H9 (cell line): ENCODE measurements at regions not wholly inside any gene's neighbourhood (a gene's known extent, or its start where the extent isn't known, plus 50 kb on each side); places are given as distances from the start of the nearest gene placed in this dataset.

Experiments
- DNase-seq: peaks from one replicate; pipeline ENCODE4 v3.0.0-alpha.2; 2017
- H2AFZ ChIP-seq: one replicate; pipeline ENCODE4 v1.6.1; 2013; ENCODE audit warnings: mild to moderate bottlenecking, low read length, control low read depth, moderate library complexity
- H2AK5ac ChIP-seq: 2 replicates; pipeline ENCODE4 v1.6.1; 2013; ENCODE audit warnings: low read length, control low read depth, mixed read lengths; ENCODE audit not compliant: insufficient read length
- H2BK120ac ChIP-seq: one replicate; pipeline ENCODE4 v1.6.1; 2013; ENCODE audit warnings: low read depth, mild to moderate bottlenecking, low read length, control low read depth, inconsistent platforms; ENCODE audit not compliant: poor library complexity, severe bottlenecking
- H2BK12ac ChIP-seq: 2 replicates; pipeline ENCODE4 v1.6.1; 2013; ENCODE audit warnings: low read length, control low read depth, mixed read lengths, low read depth; ENCODE audit not compliant: insufficient read length
- H2BK15ac ChIP-seq: 2 replicates; pipeline ENCODE4 v1.6.1; 2013; ENCODE audit warnings: low read depth, low read length, control low read depth
- H2BK20ac ChIP-seq: one replicate; pipeline ENCODE4 v1.6.1; 2013; ENCODE audit warnings: low read depth, mild to moderate bottlenecking, low read length, control low read depth, inconsistent platforms; ENCODE audit not compliant: poor library complexity, severe bottlenecking
- H2BK5ac ChIP-seq: 2 replicates; pipeline ENCODE4 v1.6.1; 2013; ENCODE audit warnings: low read length, control low read depth, mixed read lengths; ENCODE audit not compliant: insufficient read length
- H3K14ac ChIP-seq: 2 replicates; pipeline ENCODE4 v1.6.1; 2013; ENCODE audit warnings: low read length, control low read depth; ENCODE audit not compliant: insufficient read depth
- H3K18ac ChIP-seq: 2 replicates; pipeline ENCODE4 v1.6.1; 2013; ENCODE audit warnings: low read depth, mild to moderate bottlenecking, mixed read lengths, low read length, control low read depth; ENCODE audit not compliant: insufficient read length
- H3K23ac ChIP-seq: 2 replicates; pipeline ENCODE4 v1.6.1; 2013; ENCODE audit warnings: low read length, control low read depth, mixed read lengths, low read depth; ENCODE audit not compliant: insufficient read length
- H3K23me2 ChIP-seq: 2 replicates; pipeline ENCODE4 v1.6.1; 2013; ENCODE audit warnings: low read depth, mild to moderate bottlenecking, mixed read lengths, low read length, control low read depth; ENCODE audit not compliant: insufficient read length, poor library complexity, severe bottlenecking
- H3K27ac ChIP-seq: 2 replicates; pipeline ENCODE4 v1.5.1; 2013; ENCODE audit warnings: low read length, control low read depth, mixed read lengths, low read depth; ENCODE audit not compliant: insufficient read length
- H3K27me3 ChIP-seq: 2 replicates; pipeline ENCODE4 v1.6.1; 2013; ENCODE audit warnings: low read length, control low read depth, inconsistent platforms; ENCODE audit not compliant: insufficient read depth
- H3K4ac ChIP-seq: 2 replicates; pipeline ENCODE4 v1.6.1; 2013; ENCODE audit warnings: low read depth, mild to moderate bottlenecking, control low read depth, inconsistent platforms, low read length, moderate library complexity
- H3K4me1 ChIP-seq: 2 replicates; pipeline ENCODE4 v1.6.1; 2013; ENCODE audit warnings: low read length, control low read depth, inconsistent platforms; ENCODE audit not compliant: insufficient read depth
- H3K4me2 ChIP-seq: 2 replicates; pipeline ENCODE4 v1.6.1; 2013; ENCODE audit warnings: low read length, control low read depth, mixed read lengths; ENCODE audit not compliant: insufficient read length, insufficient read depth
- H3K56ac ChIP-seq: 2 replicates; pipeline ENCODE4 v1.6.1; 2013; ENCODE audit warnings: low read depth, mild to moderate bottlenecking, mixed read lengths, low read length, control low read depth; ENCODE audit not compliant: insufficient read length
- H3K79me1 ChIP-seq: 2 replicates; pipeline ENCODE4 v1.6.1; 2013; ENCODE audit warnings: low read depth, mild to moderate bottlenecking, moderate library complexity, low read length, control low read depth, inconsistent platforms; ENCODE audit not compliant: insufficient read depth, poor library complexity, severe bottlenecking
- H3K79me2 ChIP-seq: 2 replicates; pipeline ENCODE4 v1.6.1; 2013; ENCODE audit warnings: low read length, control low read depth, inconsistent platforms; ENCODE audit not compliant: insufficient read depth
- H3K9ac ChIP-seq: 2 replicates; pipeline ENCODE4 v1.6.1; 2013; ENCODE audit warnings: low read length, control low read depth, mixed read lengths; ENCODE audit not compliant: insufficient read length; ENCODE audit errors: extremely low read depth
- H3K9me3 ChIP-seq: one replicate; pipeline ENCODE4 v1.6.1; 2013; ENCODE audit warnings: low read depth, low read length, inconsistent platforms; ENCODE audit not compliant: control insufficient read depth
- H3T11ph ChIP-seq: one replicate; pipeline ENCODE4 v1.6.1; 2013; ENCODE audit warnings: mild to moderate bottlenecking, low read length, control low read depth, inconsistent platforms
- H4K20me1 ChIP-seq: one replicate; pipeline ENCODE4 v1.6.1; 2013; ENCODE audit not compliant: control insufficient read depth, insufficient read length, insufficient read depth
- H4K5ac ChIP-seq: 2 replicates; pipeline ENCODE4 v1.6.1; 2013; ENCODE audit warnings: low read depth, mild to moderate bottlenecking, mixed read lengths, low read length, control low read depth; ENCODE audit not compliant: insufficient read length
- H4K8ac ChIP-seq: replicated peaks from 2 replicates; pipeline ENCODE4 v1.6.1; 2013; ENCODE audit warnings: low read length, control low read depth, mixed read lengths, low read depth; ENCODE audit not compliant: insufficient read length
- H4K91ac ChIP-seq: 2 replicates; pipeline ENCODE4 v1.6.1; 2013; ENCODE audit warnings: low read depth, mild to moderate bottlenecking, moderate library complexity, mixed read lengths, low read length, control low read depth; ENCODE audit not compliant: insufficient read length
- H3K27ac Mint-ChIP-seq, 3 experiments: 2 replicates in 2 of 3; 3 replicates in 1 of 3; pipeline ENCODE4 v1.8.0; 2020 to 2021; ENCODE audit warnings: mixed read lengths in 3 of 3, mild to moderate bottlenecking in 1 of 3, moderate library complexity in 1 of 3
- H3K27me3 Mint-ChIP-seq: 2 replicates; pipeline ENCODE4 v1.8.0; 2021; ENCODE audit warnings: low read depth, mild to moderate bottlenecking, moderate library complexity, mixed read lengths
- H3K36me3 Mint-ChIP-seq, 3 experiments: 2 replicates in 2 of 3; 3 replicates in 1 of 3; pipeline ENCODE4 v1.8.0; 2020 to 2021; ENCODE audit warnings: low read depth in 3 of 3, mixed read lengths in 3 of 3; ENCODE audit not compliant: insufficient read depth in 1 of 3
- H3K4me1 Mint-ChIP-seq, 2 experiments: 2 replicates each; pipeline ENCODE4 v1.8.0; 2020; ENCODE audit warnings: mixed read lengths in 2 of 2
- H3K4me3 Mint-ChIP-seq, 2 experiments: 2 replicates in 1 of 2; 3 replicates in 1 of 2; pipeline ENCODE4 v1.8.0; 2020 to 2021; ENCODE audit warnings: mild to moderate bottlenecking in 2 of 2, mixed read lengths in 2 of 2, moderate library complexity in 1 of 2
- H3K9me3 Mint-ChIP-seq, 2 experiments: 2 replicates in 1 of 2; 3 replicates in 1 of 2; pipeline ENCODE4 v1.8.0; 2020; ENCODE audit warnings: mild to moderate bottlenecking in 2 of 2, mixed read lengths in 2 of 2, moderate library complexity in 1 of 2
- WGBS: extraction: QIAGEN DNeasy Blood & Tissue Kit; methylation state at CpG from one replicate; pipeline ENCODE4 v1.1.7; 2013; ENCODE audit warnings: missing lambda C conversion rate, low lambda C conversion rate, mixed read lengths; ENCODE audit not compliant: insufficient read length; ENCODE audit errors: extremely low coverage; 5-methylcytosine and 5-hydroxymethylcytosine counted together
- TF ChIP-seq, protein P1 (sequence below): fragments of 200-600 bp; sonication (generic); conservative IDR thresholded peaks from 3 replicates; pipeline ENCODE4 v1.8.0; 2021; ENCODE audit warnings: antibody characterized with exemption, mild to moderate bottlenecking

DNA sequence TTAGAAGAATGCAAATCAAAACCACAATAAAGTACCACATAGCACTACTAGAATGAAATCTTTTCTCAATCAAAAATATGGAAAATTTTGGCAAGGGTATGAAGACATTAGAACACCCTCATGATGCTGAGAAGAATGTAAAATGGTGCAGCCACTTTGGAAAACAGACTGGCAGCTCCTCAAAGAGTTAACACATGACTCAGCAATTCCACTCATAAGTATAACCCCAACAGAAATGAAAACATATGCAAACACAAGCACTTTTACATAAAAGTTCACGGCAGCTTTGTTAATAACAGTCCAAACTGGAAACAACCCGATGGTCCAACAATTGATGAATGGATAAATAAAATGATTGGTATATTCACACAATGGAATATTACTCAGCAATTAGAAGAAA lies 124.5 kb downstream of the SHCBP1 start:
- H3K79me2 ChIP-seq = no peaks in the 10 kb centered on the region
- WGBS = no CpG with 5 or more reads among the region's 2 CpGs
- H3K23ac ChIP-seq = no peak overlapping the region
- H4K8ac ChIP-seq = no peak overlapping the region
- no peak for DNase-seq
- TF ChIP-seq, protein P1, sequence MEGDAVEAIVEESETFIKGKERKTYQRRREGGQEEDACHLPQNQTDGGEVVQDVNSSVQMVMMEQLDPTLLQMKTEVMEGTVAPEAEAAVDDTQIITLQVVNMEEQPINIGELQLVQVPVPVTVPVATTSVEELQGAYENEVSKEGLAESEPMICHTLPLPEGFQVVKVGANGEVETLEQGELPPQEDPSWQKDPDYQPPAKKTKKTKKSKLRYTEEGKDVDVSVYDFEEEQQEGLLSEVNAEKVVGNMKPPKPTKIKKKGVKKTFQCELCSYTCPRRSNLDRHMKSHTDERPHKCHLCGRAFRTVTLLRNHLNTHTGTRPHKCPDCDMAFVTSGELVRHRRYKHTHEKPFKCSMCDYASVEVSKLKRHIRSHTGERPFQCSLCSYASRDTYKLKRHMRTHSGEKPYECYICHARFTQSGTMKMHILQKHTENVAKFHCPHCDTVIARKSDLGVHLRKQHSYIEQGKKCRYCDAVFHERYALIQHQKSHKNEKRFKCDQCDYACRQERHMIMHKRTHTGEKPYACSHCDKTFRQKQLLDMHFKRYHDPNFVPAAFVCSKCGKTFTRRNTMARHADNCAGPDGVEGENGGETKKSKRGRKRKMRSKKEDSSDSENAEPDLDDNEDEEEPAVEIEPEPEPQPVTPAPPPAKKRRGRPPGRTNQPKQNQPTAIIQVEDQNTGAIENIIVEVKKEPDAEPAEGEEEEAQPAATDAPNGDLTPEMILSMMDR = no peak
- no peak overlapping the region for H3K27ac ChIP-seq
- H3K27me3 Mint-ChIP-seq = no peaks in the 10 kb centered on the region; the same call in 1 of the 2 replicates
- H3K4me2 ChIP-seq = no peak overlapping the region
- no peaks in the 10 kb centered on the region for H3K79me1 ChIP-seq
- no peak overlapping the region for H3K56ac ChIP-seq
- no peak overlapping the region for H2BK120ac ChIP-seq
- H3K9me3 Mint-ChIP-seq = peaks cover 73 to 75% of the 10 kb centered on the region in 2 experiments
- H4K5ac ChIP-seq = no peak overlapping the region
- H3K4me1 Mint-ChIP-seq = no peaks in the 10 kb centered on the region
- H3K14ac ChIP-seq = no peak overlapping the region
- no peak overlapping the region for H3K18ac ChIP-seq
- H2BK15ac ChIP-seq = no peak overlapping the region
- peaks cover 0 to 5% (median 3%) of the 10 kb centered on the region in 3 experiments; a peak in 3 of 7 replicates for H3K36me3 Mint-ChIP-seq
- no peak overlapping the region for H2BK12ac ChIP-seq
- H3K27me3 ChIP-seq = no peaks in the 10 kb centered on the region
- H2BK20ac ChIP-seq = no peak overlapping the region
- no peak overlapping the region; a peak in 1 of 5 replicates for H3K4me3 Mint-ChIP-seq
- H3K9ac ChIP-seq = no peak overlapping the region
- no peak overlapping the region for H3T11ph ChIP-seq
- no peaks in the 10 kb centered on the region for H3K23me2 ChIP-seq
- H3K4ac ChIP-seq = no peak overlapping the region
- H3K27ac Mint-ChIP-seq = no peak overlapping the region
- H4K20me1 ChIP-seq = no peaks in the 10 kb centered on the region
- H2BK5ac ChIP-seq = no peak overlapping the region
- no peak overlapping the region for H2AFZ ChIP-seq
- no peak overlapping the region for H2AK5ac ChIP-seq
- no peaks in the 10 kb centered on the region for H3K4me1 ChIP-seq
- H4K91ac ChIP-seq = no peak overlapping the region
- H3K9me3 ChIP-seq = peaks cover 20% of the 10 kb centered on the region
